Activated CD8-positive, alpha-beta memory T cell treated with anti-CD3 and anti-CD28 coated beads for 24 hours (primary cell): ENCODE measurements at regions not wholly inside any gene's neighbourhood (a gene's known extent, or its start where the extent isn't known, plus 50 kb on each side); places are given as distances from the start of the nearest gene placed in this dataset.
A peak's percentile ranks its signal among the peaks of the same experiment; 100 is the strongest.
"Not testable (repeated sequence)": the region's sequence is repeated elsewhere in the genome, so short reads cannot be mapped to it uniquely, and the experiment has no call there.

Experiments used
- DNase-seq: peaks from one replicate; pipeline ENCODE4 v3.0.0-alpha.2; 2020

DNA sequence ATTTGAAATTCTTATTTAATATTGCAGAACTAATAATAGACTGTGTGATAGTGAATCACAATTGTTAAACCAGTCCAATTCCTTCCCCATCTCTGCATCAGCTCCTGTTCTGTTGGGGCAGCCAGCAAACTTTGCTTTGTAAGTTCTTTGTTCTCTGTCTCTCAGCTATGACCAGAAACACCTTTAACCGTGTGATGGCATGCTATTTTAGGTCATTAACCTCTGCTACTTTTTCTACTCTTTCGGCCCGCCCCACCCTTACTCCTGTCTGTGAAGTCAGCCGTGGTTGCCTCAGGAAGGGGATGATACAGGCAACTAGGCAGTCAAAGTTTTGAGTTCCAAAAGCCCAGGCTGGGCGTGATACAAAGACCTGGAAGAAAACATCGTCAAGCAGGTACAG is 51.3 kb upstream of the EGFL6 start:
- DNase-seq: no peak

DNA sequence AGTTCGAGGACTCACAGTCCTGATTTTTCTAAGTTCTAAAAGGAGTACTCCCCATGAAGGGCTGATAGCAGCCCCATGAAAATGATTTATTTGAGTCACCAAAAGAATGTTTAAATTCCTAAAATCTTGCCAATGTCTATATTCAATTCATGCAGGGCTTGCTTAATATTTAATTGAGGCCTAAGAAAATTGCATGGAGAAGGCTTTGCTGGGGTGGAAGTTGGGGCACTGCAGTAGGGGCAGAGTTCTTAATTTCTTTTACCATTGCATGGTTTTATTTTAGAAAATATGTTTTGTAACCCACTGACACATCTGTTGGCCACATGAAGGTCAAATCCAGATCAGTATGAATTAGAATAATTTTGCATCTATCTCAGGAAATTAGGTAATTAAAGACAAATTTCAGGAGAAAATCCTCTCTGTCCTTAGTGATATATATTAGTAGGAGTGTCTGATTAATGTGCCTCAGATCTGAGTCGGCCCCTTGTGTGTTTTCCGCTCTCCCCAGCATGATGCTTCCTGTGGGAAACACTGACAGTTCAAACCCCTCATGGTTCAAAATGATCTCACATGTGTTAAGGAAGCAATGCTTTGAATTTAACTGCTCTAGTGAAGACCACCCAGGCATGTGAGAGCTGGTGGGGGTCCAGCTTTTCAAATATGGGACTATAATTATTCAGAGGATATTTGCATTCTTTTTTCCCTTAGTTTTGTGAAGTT is 54.0 kb upstream of the EGFL6 start:
- no peak for DNase-seq

DNA sequence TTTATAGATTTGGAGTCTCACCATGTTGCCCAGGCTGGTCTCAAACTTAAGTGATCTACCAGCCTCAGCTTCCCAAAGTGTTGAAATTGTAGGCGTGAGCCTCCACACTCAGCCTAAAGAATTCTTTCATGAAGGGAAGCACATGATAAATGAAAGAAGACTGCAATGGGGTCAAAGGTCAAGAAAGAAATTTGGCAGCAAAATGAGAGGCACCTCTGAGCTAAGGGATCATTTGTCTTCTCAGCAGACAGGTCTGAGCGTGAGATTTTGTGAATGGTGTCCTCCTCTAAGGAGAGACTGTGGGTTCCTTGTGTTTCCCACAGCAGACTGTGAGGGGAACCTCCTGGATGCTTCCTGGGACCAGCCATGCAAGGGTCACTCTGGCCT is 57.5 kb upstream of the EGFL6 start:
- no peak for DNase-seq

DNA sequence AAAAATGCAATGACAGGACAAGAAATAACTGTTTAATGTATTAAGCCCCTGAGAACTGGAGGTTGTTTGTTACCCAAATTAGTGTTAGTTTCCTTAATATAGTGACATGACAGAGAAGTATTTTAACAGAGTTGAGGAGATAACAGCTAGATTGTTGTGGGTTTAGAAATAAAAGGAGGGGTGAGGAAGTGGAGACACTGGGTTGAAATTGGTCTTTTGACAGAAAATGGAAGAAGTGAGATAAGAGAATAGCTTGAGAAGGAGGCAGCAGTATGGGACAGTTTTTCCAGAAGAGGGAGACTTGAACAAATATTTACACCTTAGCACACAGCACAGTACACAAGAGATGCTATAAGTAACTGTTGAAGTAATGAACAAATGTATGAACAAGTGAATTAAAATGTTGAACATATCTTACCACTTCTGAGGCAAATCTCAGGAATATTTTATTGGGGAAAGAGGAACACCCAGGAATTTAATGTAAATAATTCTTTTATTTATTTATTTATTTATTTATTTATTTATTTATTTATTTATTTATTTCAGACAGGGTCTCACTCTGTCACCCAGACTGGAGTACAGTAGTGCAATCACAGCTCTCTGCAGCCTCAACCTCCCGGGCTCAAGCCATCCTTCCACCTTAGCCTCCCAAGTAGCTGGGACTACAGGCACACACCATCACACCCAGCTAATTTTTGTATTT is 58.0 kb upstream of the EGFL6 start:
- no peak for DNase-seq

DNA sequence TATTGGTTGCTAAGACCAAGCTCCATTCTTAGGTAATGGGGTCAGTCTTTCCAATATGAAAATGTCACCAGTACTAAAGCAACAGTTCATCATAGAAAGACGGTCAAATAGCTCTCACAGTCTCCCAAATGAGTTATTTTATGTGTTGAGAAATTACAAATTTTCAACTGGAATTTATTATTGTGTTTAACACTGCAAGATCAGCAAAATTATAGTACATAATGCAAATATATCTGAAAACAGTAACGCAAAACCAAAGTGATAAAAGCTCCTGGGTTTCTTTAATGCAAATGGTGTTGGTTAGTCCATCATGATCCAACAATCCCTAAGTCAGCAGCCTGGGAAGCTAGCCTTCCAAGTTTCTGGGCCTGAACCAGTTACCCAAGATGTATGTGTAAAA is 61.5 kb upstream of the EGFL6 start:
- no peak for DNase-seq

DNA sequence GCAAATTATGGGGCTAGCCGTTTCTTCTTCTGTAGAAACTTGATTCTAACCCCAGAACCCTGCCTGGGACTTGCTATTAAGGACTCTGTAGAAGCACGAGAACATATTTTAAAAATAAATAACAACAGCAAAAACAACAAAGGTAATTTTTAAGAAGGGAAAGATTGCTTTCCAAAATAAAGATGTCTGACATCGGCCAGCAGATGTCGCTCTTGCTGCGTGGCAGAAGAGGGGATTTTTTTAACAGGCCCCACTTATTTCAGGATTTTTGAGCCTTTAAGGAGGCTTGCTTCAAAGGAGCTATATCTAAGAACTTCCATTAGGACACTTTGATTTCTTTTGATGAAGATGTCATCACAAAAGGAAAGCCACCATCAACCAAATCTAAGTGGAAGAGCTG is 62.8 kb upstream of the EGFL6 start:
- DNase-seq: peak; percentile 75

DNA sequence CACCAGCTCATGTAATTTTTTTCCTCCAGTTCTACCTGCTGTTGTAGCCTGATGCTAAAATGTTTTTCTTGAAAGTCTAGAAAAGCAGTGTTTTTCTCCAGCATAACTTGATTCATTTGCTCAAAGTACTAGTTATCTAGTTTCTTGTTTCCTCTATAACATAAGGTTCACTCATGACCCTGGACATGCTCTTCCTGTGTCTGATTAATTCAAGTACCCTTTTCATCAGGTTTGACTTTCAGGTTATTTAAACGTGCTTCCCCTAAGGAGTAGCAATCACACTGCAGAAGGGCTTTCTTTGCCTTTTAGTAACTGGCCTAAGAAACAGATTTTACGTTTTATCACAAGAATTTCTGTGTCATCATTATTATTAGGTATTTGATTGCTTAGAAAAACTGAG is 66.8 kb upstream of the EGFL6 start:
- no peak for DNase-seq

DNA sequence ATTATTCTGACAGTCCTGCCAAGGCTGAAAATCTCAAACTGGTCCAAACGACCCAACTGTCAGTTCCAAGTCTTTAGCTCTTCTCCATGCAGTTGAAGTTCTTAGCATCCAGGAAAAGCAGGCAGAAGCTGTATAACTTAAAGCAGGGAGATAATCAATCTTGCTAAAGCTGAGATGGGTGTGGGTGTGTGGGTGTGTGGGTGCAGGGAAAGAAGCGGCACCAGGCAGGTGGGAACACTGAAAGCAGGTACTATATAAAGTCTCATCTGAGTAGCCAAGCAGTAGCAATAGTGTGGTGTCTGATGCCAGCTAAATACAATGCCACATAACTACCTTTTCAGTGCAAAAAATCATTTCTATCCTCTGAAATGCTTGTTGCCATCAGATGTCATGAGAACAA is 69.7 kb upstream of the EGFL6 start:
- DNase-seq: no peak

DNA sequence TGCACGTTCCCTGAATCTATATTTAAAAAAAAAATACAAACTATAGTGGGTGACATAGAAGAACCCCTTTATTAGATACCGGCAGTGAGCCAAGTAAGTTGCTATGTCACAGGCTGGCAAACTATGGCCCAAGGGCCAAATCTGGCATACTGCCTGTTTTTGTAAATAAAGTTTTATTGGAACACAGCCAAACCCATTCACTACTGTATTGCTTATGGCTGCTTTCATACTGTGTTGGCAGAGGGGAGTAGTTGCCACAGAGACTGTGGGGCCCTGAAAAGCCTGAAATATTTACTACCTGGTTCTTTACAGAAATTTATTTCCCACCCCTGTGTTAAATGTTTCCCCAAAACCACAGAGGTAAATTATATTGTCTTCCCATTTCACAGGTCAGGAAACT is 71.2 kb upstream of the EGFL6 start:
- no peak for DNase-seq

DNA sequence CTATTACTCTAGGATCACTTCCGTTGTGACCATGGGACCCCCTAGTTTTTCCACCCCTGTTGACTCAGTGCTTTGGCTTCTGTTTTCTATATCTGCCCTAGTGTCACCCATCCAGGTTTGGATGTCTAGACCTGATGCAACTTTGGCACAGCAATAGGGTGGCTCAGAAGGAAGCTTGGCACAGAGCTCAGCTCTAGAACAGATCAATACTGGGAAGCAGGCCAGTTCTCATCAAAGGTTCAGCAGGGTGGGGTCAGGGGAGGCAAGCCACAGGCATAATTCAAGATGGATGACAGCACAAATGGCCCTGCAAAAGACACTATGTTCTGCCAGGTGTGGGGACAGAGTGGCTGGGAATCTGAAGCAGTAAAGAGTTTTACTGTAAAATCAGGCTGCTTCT is 74.2 kb upstream of the EGFL6 start:
- no peak for DNase-seq

DNA sequence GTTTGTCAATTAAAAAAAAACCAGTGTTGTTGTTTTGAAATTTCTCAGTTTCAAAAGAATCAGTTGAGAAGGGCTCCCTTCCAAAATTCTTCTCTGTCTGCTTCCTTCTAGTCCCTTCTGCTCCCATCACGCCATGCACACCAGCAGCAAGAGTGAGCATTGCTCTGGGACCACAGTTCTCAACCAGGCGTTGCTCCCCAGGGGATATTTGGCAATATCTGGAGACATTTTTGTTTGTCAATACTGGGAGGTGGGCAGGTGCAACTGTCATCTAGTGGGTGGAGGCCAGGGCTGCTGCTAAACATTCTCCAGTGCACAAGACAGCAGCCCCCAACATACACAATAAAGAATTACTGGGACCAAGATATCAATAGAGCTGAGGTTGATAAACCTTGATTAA is 74.8 kb upstream of the EGFL6 start:
- no peak for DNase-seq

DNA sequence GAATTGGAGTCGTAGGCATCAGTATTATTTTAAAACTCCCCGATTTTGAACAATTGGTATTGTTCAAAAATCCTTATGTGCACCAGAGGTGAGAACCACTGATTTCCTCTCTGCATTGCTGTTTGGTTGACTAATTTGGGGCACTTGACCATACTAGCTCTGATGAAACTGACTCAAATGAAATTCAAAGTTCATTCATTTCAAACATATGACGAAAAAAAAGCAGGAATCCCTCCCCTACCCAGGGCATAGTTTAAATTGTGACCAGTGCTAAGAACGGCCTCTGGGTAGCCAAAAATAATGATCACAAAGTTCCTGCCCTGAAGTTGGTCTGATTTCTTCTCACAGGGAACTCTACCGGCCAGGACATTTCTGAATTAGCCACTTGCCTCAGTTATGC is 75.7 kb upstream of the EGFL6 start:
- no peak for DNase-seq

DNA sequence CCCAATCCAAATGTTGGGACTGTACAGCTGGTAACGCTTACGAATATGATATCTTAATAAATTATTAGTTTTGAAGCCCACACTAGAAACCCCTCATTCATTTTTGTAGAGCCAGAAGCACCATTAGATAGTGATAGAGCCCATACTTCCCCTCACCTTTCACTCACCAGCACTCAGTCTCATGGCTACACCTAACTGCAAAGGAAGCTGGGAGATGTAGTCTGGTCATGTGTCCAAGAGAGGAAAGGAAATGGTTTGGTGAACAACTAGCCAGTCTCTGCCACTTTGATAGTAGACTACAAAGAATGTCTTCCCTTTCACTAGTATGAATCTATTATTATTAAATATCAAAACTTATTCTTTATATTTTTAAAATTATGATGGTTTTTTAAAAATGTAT is 77.1 kb upstream of the EGFL6 start:
- no peak for DNase-seq

DNA sequence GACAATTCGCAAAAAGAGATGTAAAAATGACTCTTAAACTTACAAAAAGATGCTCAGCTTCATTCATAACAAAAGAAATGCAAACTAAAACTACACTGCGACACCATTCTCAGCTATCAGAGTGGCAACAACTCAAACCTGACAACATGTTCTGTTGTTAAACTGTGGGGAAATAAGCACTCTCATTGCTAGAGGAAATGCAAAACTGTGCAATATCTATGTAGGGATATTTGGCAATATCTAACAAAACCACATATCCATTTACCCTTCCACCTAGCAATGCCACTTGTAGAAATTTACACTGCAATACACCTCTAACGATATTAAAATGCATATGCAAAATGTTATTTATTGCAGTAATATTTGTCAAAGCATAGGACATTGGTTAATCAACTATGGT is 78.3 kb upstream of the EGFL6 start:
- DNase-seq: no peak

DNA sequence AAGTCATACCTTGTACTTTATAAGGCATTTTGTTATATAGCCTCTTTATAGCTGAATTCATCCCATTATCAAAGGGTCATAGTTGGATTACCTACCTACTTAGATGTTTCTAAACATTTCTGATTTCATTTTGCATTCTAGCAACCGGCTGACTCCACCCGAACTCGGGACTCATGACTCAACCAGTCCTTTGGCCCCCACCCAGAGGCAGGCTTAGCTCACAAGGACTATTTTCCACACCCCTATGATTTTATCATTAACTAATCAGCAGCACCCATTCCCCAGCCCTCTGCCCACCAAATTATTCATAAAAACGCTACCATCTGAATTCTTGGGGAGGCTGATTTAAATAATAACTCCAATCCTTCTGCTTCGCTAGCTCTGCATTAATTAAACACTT is 79.9 kb upstream of the EGFL6 start:
- DNase-seq: no peak

DNA sequence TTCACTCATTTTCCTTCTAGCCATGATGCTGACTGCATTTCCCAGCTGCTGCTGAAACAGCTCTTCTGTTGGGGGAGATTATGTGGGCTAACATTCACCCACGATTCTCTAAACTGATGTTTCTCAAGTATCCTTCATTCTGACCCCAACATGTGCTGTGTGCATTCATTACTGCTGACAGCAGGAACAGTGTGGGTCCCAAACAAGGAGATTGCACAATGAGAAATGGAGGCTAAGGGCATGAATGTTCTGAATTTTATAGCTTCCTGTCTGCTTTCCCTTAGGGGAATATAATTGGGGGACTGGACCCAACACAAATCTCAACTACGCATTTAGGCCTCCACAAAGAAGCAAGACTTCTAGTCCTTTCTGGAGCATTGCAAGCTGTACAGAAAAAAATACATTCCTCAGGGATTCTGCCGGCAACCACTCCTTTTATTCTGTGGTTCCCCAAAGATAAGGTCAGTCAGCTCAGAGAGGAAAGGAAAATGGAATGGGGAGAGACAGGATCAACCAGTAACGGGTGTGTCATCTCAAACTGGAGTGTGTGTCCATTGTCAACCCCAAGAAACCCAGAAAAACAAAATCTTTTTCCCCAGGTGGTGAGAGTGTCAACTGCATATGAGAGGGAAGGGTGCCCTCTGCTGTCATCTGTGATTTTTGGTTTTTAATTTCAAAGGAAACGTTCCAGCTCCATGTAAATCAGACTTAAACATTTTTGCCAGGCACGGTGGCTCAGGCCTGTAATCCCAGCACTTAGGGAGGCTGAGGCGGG is 81.5 kb upstream of the EGFL6 start:
- DNase-seq: no peak

DNA sequence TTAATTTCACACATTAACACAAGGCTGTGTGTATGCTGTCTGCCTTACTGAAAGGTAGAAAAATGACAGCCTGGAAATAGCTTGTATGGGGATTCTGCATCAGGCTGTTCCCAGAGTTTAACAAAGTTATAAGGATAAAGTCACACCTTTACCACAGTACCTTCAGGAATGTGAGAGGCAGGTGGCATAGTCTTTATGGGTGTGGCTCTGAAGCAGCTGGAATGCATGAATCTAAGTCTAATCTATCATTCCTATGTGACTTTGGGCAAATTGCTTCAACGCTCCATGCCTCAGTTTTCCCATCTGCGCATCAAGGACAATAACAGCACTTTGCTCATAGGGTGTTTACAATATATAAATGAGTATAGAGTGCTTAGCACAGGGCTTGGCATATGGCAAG is 84.2 kb upstream of the EGFL6 start:
- no peak for DNase-seq

DNA sequence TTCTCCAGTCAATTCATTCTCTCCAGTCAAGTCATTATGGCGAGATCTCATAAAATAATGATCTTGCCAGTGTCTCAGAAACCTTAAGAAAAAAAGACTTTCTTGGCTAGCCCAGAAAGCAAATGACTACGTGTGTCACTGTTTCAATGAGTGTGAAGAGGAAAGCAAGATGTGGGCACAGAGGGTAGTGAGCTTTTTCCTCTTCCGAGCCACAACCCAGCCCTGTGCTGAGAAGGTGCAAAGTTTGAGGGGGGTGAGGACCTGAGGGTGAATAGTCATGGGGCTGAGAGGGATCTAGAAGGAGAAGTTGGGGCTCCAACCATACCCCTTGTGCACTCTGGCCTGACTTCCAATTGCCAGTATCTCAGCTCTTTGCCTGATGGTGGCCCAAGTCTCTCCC is 85.6 kb upstream of the EGFL6 start:
- no peak for DNase-seq

DNA sequence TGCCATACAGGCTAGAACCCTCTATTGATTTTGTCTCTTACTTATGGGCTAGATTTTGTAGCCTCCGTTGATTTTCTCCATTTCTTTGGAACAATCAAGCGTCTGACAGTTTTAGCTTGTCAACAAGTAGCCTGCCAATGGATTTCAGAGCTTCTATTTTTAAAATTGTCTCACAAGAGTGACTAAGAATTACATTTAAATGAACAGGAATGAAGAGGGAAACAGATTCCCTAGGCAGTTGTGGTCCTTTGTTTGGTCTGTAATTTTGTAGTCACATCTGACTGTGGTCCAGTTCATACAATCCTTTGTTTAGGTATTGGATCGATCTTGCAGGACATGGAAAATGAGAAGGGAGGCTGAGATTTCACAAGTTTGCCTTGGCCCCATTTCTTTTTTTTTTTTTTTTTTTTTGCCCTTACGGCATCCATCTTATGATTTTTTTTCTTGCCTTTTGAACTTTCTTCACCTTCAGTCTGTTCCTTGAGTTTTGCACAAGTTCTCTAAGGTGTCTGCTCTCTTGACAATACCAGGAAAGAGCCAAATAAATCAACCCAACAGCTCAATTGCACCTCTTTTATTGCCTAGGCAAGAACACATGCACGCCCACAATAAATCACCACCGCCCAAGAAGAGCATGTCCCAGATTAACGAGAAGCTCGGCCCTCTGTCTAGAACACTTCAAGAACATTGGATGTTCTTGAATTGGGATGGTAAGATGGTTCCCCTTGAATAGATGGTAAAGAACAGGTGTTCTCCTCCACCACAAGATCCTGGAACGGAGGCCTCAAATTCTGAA is 86.5 kb upstream of the EGFL6 start:
- no peak for DNase-seq

DNA sequence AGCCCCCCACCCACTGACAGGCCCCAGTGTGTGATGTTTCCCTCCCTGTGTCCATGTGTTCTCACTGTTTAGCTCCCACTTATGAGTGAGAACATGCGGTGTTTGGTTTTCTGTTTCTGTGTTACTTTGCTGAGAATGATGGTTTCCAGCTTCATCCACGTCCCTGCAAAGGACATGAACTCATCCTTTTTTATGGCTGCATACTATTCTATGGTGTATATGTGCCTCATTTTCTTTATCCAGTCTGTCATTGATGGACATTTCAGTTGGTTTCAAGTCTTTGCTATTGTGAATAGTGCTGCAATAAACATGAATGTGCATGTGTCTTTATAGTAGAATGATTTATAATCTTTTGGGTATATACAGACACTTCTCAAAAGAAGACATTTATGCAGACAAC is 88.6 kb upstream of the EGFL6 start:
- not testable (repeated sequence) for DNase-seq

DNA sequence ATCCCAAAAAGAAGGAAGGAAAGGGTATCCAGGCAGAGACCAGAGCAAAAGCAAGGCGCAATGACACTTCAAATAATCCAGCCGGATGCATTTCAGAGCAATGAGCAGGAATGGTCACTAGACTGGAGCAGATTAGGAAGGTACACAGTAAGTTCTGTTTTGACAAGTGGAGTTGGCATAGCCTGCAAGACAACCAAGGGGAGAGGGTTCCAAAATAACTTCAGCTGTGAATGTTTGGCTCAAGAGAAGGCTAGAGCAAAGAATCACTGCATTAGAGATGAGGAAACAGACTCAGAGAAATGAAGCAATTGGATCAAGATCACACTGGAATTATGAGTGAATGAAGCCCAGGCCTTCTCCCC is 90.0 kb upstream of the EGFL6 start:
- no peak for DNase-seq

DNA sequence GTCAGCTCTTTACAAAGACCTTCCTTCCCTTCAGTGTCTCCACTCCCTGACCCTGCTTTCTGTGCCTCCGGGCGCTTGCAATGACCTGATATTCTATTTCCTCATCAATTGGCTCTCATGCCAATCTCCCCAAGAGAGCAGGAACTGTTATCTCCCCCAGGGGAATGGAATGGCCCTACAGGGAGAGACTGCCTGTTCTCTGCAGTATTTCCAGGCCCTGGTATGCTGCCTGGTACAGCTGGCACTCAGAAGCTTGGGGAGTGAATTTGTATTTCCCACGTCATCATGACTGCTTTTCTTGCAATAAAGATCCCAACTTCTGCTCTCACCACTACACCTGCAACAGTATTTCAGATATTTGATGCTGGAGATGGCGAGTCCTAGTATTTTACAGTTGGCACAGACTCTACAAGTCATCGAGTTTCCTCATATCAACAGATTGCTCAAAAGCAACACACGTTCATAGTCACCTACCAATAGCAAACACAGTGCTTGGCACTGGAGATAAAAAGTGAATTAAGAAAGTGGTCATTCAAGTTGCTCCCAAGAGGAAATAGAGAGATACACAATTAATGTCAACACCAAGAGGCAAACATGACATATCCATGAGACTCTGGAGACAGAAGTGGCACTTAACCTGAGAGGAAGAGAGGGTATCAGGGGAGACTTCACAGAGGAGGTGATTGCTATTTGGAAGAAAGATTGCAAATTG is 90.5 kb upstream of the EGFL6 start:
- DNase-seq: no peak

DNA sequence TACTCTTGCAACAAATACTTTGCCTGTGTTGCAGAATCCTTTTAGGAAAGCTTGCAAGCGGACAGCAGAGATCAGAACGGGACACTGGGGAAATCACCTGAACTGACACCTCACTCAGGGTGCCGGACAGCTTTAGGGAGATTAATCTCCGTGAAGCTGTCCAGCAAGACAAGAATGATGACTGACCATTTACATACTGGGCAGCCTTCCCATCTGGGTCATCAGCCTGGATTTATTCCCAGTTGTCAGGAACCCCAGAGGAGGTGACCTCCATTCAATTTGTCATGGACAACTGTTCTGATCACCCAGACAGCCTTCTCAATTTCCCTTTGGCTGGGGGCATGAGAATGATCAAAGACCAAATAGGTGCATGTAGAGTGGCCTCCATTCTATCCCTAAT is 93.0 kb upstream of the EGFL6 start:
- DNase-seq: no peak
